Uterus (tissue), 2 donors: ENCODE measurements at regions not wholly inside any gene's neighbourhood (a gene's known extent, or its start where the extent isn't known, plus 50 kb on each side); places are given as distances from the start of the nearest gene placed in this dataset.

Experiments
- CTCF ChIP-seq, 4 experiments: fragments of 200-600 bp in 2 of 4; fragments of 450-650 bp in 2 of 4; sonication (generic) in 2 of 4; IDR thresholded peaks; one replicate each; pipeline ENCODE4 v1.5.1; 2016 to 2019; ENCODE audit warnings: antibody characterized with exemption in 4 of 4, mild to moderate bottlenecking in 2 of 4, moderate library complexity in 1 of 4
- POLR2A ChIP-seq, 2 donors: fragments of 450-650 bp; IDR thresholded peaks; one replicate each; pipeline ENCODE4 v1.6.1; 2016; ENCODE audit warnings: antibody characterized with exemption in 2 of 2, mild to moderate bottlenecking in 1 of 2, moderate library complexity in 1 of 2

- TF ChIP-seq CTCF (IDR thresholded peaks at IDR 0.05) (no peak), POLR2A (IDR thresholded peaks at IDR 0.05) (no peak)
These were observed 75.5 kb upstream of the RET start for GRCh38 chr10:43001427-43001795.
